Activated CD8-positive, alpha-beta T cell treated with anti-CD3 and anti-CD28 coated beads for 36 hours (primary cell): ENCODE measurements at regions not wholly inside any gene's neighbourhood (a gene's known extent, or its start where the extent isn't known, plus 50 kb on each side); places are given as distances from the start of the nearest gene placed in this dataset.

ENCODE experiments used
- ATAC-seq: fragments of 200-7000 bp; cut with Tn5 transposase; one replicate; pipeline ENCODE4 v1.10.0; 2021; ENCODE audit warnings: mild to moderate bottlenecking, moderate library complexity
- CTCF ChIA-PET: fragments of 350-600 bp; sonication (Branson Sonifier 250); formaldehyde crosslinking; loops from one replicate; lab custom pipeline; 2021; ENCODE audit warnings: antibody characterized with exemption; lab: Charles Lee
- POLR2A ChIA-PET: fragments of 350-600 bp; sonication (Branson Sonifier 250); formaldehyde crosslinking; loops from one replicate; lab custom pipeline; 2021; ENCODE audit warnings: antibody characterized with exemption; lab: Charles Lee
- DNase-seq: peaks from one replicate; pipeline ENCODE4 v3.0.0-alpha.2; 2020
- H3K27ac Mint-ChIP-seq: one replicate; pipeline ENCODE4 v1.8.0; 2021; ENCODE audit warnings: mild to moderate bottlenecking, mixed read lengths
- H3K27me3 Mint-ChIP-seq: one replicate; pipeline ENCODE4 v1.8.0; 2021; ENCODE audit warnings: mixed read lengths
- H3K36me3 Mint-ChIP-seq: one replicate; pipeline ENCODE4 v1.8.0; 2021; ENCODE audit warnings: low read depth, mixed read lengths
- H3K4me1 Mint-ChIP-seq: one replicate; pipeline ENCODE4 v1.8.0; 2021; ENCODE audit warnings: low read depth, mixed read lengths
- H3K4me3 Mint-ChIP-seq: one replicate; pipeline ENCODE4 v1.8.0; 2021; ENCODE audit warnings: mild to moderate bottlenecking, moderate library complexity, mixed read lengths
- H3K9me3 Mint-ChIP-seq: one replicate; pipeline ENCODE4 v1.8.0; 2021; ENCODE audit warnings: mixed read lengths
- CTCF ChIP-seq: fragments of 200-600 bp; IDR thresholded peaks from one replicate; pipeline ENCODE4 v1.8.0; 2022; ENCODE audit warnings: antibody characterized with exemption, mild to moderate bottlenecking
- intact Hi-C: fragments of 100-400 bp; cut with micrococcal nuclease; formaldehyde crosslinking; loops from one replicate; pipeline ENCODE4 v1.10.0; 2022

GRCh38 chr1:14309984-14310383 lies 288.5 kb upstream of the KAZN start:
- POLR2A ChIA-PET: no interaction called here
- ATAC-seq: no peak
- no peak overlapping the region for H3K4me3 Mint-ChIP-seq
- no peak overlapping the region for H3K27ac Mint-ChIP-seq
- no peaks in the 10 kb centered on the region for H3K9me3 Mint-ChIP-seq
- H3K4me1 Mint-ChIP-seq: no peaks in the 10 kb centered on the region
- CTCF ChIA-PET: no interaction called here
- DNase-seq: no peak
- no peak for TF ChIP-seq CTCF
- H3K27me3 Mint-ChIP-seq: no peaks in the 10 kb centered on the region
- intact Hi-C loops: no loop called here
- H3K36me3 Mint-ChIP-seq: no peaks in the 10 kb centered on the region

DNA sequence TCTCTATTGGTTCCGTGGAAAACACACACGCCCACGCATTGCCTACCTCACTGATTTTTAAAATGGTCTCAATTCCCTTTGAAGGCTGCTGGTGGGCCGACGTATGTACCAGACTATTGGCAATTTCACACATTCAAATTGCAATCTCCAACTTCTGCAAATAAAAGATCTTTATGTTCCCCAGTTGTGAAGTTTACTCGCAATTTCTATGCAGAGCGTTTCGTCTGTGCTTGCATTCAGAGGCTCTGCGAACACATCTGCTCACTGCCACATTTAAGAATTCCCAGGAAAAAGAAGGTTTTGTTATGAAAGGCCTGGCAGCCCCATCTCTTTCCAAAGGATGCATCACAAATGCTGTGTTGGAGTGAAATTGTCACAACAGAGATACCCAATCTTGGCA lies 288.0 kb upstream of the KAZN start:
- POLR2A ChIA-PET: no interaction called here
- no peak for TF ChIP-seq CTCF
- no peaks in the 10 kb centered on the region for H3K36me3 Mint-ChIP-seq
- H3K4me3 Mint-ChIP-seq: no peak overlapping the region
- H3K4me1 Mint-ChIP-seq: no peaks in the 10 kb centered on the region
- no peaks in the 10 kb centered on the region for H3K27me3 Mint-ChIP-seq
- intact Hi-C loops: no loop called here
- DNase-seq (no peak), ATAC-seq (no peak)
- CTCF ChIA-PET: no interaction called here
- no peak overlapping the region for H3K27ac Mint-ChIP-seq
- no peaks in the 10 kb centered on the region for H3K9me3 Mint-ChIP-seq

DNA sequence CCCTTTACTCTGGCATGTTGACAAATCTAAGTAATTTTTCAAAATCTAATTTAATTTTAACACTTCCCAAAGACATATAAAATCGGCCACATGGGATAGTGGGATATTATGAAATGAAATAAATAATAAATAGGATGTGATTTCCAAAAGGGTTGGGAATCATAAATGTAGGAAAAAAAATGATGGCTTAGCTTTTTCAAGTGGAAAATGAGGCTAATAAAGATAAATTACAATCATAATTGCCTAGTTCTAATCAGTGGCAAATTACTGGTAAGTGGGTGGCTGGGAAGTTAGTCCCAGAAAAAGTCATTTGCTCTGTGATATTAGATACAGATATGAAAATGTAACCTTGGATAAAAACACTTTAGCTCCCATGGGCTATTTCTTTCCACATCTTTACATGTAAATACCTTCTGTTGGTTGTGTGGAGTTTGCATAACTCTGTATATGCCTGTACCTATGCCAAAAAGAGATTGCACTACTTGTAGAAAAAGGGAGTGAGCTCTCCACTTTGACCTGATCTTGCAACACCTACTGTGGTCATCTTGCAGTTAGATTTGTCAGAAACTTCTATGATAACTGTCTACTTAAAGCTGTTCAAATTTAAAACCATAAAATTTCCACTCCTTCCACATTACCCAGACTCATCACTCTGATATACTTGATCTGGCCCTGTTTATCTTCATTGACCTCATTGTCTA lies 284.6 kb upstream of the KAZN start:
- POLR2A ChIA-PET: no interaction called here
- TF ChIP-seq CTCF: no peak
- CTCF ChIA-PET: no interaction called here
- peaks cover 3% of the 10 kb centered on the region for H3K27me3 Mint-ChIP-seq
- no peak overlapping the region for H3K4me3 Mint-ChIP-seq
- no peaks in the 10 kb centered on the region for H3K4me1 Mint-ChIP-seq
- no peak overlapping the region for H3K27ac Mint-ChIP-seq
- H3K36me3 Mint-ChIP-seq: no peaks in the 10 kb centered on the region
- H3K9me3 Mint-ChIP-seq: no peaks in the 10 kb centered on the region
- no peak for ATAC-seq
- intact Hi-C loops: no loop called here
- no peak for DNase-seq

- no peak for TF ChIP-seq CTCF
- intact Hi-C loops: no loop called here
- no peak for DNase-seq
- ChIA-PET CTCF (no interaction called here), POLR2A (no interaction called here)
- Mint-ChIP-seq H3K36me3 (no peaks in the 10 kb centered on the region), H3K4me1 (peaks cover 2% of the 10 kb centered on the region), H3K9me3 (peaks cover 10% of the 10 kb centered on the region), H3K4me3 (no peak overlapping the region), H3K27me3 (peaks cover 9% of the 10 kb centered on the region), H3K27ac (no peak overlapping the region)
- ATAC-seq: no peak
These were observed 279.7 kb upstream of the KAZN start for GRCh38 chr1:14318830-14319229.

DNA sequence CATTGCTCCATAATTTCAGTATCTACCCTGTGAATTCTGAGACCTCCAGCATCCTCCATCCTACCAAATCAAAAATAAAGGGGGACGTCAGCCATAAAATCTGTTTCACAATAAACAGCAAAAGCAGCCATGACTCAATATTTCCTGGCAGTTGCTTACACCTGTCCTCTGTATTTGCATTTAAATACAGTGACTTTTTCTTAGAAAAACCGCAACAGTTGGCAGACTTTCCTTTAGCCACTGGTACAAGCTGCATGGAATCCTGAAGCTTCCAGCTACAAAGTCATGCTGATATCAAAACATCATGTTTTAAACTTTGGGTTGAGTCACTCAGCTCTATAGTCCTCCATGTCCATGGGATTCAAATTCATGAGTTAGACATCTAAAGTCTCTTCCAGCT lies 278.0 kb upstream of the KAZN start:
- intact Hi-C loops: no loop called here
- no peak for DNase-seq
- ChIA-PET CTCF (no interaction called here), POLR2A (interaction anchor here (1.3 kb wide), 1 partner anchor 12 kb away, joined by 3 read pairs; no protein-coding TSS in a partner anchor)
- Mint-ChIP-seq H3K4me1 (peaks cover 2% of the 10 kb centered on the region), H3K27ac (peak overlapping the region; percentile 37), H3K36me3 (no peaks in the 10 kb centered on the region), H3K27me3 (peaks cover 11% of the 10 kb centered on the region), H3K9me3 (peaks cover 10% of the 10 kb centered on the region), H3K4me3 (no peak overlapping the region)
- no peak for TF ChIP-seq CTCF
- no peak for ATAC-seq
